DND-41 (cell line): ENCODE measurements at regions not wholly inside any gene's neighbourhood (a gene's known extent, or its start where the extent isn't known, plus 50 kb on each side); places are given as distances from the start of the nearest gene placed in this dataset.
"Not testable (repeated sequence)": the region's sequence is repeated elsewhere in the genome, so short reads cannot be mapped to it uniquely, and the experiment has no call there.

Source experiments
- ATAC-seq: fragments of 200-7000 bp; cut with Tn5 transposase; 3 replicates; pipeline ENCODE4 v1.9.1; 2021; ENCODE audit warnings: low read depth; ENCODE audit not compliant: insufficient read depth
- DNase-seq: peaks from one replicate; pipeline ENCODE4 v3.0.0-alpha.2; 2020
- H2AFZ ChIP-seq: 2 replicates; pipeline ENCODE4 v1.6.0; 2012; ENCODE audit warnings: low read depth, low read length
- H3K27ac ChIP-seq: 2 replicates; pipeline ENCODE4 v1.5.1; 2012; ENCODE audit warnings: low read length, inconsistent platforms
- H3K27me3 ChIP-seq: fragments of 200-600 bp; sonication (generic); 2 replicates; pipeline ENCODE4 v1.6.0; 2012; ENCODE audit warnings: low read length, mild to moderate bottlenecking, inconsistent platforms; ENCODE audit not compliant: insufficient read depth, poor library complexity
- H3K36me3 ChIP-seq: 2 replicates; pipeline ENCODE4 v1.5.1; 2012; ENCODE audit warnings: low read length, inconsistent platforms; ENCODE audit not compliant: insufficient read depth
- H3K4me1 ChIP-seq: 2 replicates; pipeline ENCODE4 v1.5.1; 2012; ENCODE audit warnings: mild to moderate bottlenecking, low read length; ENCODE audit not compliant: insufficient read depth
- H3K4me2 ChIP-seq: 2 replicates; pipeline ENCODE4 v1.6.0; 2012; ENCODE audit warnings: mild to moderate bottlenecking, moderate library complexity, low read length, inconsistent platforms; ENCODE audit not compliant: insufficient read depth
- H3K4me3 ChIP-seq, 2 experiments: fragments of 200-600 bp in 1 of 2; shearing (Covaris generic) in 1 of 2; 2 replicates each; pipeline ENCODE4 v1.5.1; 2012 to 2016; ENCODE audit warnings: inconsistent platforms in 2 of 2, low read length in 2 of 2, mild to moderate bottlenecking in 2 of 2, low read depth in 1 of 2, moderate library complexity in 1 of 2
- H3K79me2 ChIP-seq: 2 replicates; pipeline ENCODE4 v1.6.0; 2012; ENCODE audit warnings: low read length, inconsistent platforms; ENCODE audit not compliant: insufficient read depth
- H3K9ac ChIP-seq: 2 replicates; pipeline ENCODE4 v1.6.0; 2012; ENCODE audit warnings: low read depth, mild to moderate bottlenecking, inconsistent platforms, low read length, moderate library complexity
- H3K9me3 ChIP-seq: 2 replicates; pipeline ENCODE4 v1.5.1; 2012; ENCODE audit warnings: low read length, moderate library complexity, mild to moderate bottlenecking, inconsistent platforms; ENCODE audit not compliant: insufficient read depth, severe bottlenecking
- H4K20me1 ChIP-seq: 2 replicates; pipeline ENCODE4 v1.6.0; 2012; ENCODE audit warnings: low read length; ENCODE audit not compliant: insufficient read depth
- EZH2 ChIP-seq: IDR thresholded peaks from 3 replicates; pipeline ENCODE4 v1.6.1; 2012; ENCODE audit warnings: borderline replicate concordance, low read depth, mild to moderate bottlenecking, moderate library complexity, low read length, inconsistent platforms; ENCODE audit not compliant: severe bottlenecking
- TF ChIP-seq, protein P1 (sequence below): IDR thresholded peaks from 2 replicates; pipeline ENCODE4 v1.5.1; 2012; ENCODE audit warnings: borderline replicate concordance, low read length, moderate library complexity, mild to moderate bottlenecking; ENCODE audit not compliant: poor library complexity, severe bottlenecking; ENCODE audit errors: extremely low read depth

DNA sequence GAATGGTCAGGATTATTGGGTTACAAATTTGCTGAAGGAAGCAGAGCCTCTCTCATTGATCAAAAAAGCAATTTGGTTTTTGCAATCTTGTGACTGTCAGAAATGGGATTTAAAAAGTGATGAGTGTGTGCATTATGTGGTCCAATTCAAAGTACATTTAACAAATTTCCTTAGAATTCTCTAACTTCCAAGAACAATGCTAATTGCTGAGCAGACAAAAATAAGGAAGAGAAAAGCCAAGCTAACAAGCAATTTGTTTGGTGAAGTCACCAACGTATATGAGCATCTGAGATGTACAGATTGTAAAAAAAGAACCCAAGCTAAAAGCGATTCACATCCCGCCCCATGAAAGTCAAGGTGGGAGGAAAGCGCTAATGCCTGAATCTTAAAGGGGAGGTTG lies 1643.9 kb downstream of the CDH8 start:
- Histone ChIP-seq H4K20me1 (no peaks in the 10 kb centered on the region), H3K4me3 (no peak overlapping the region), H3K79me2 (no peaks in the 10 kb centered on the region), H3K27me3 (no peaks in the 10 kb centered on the region), H3K4me2 (no peak overlapping the region), H3K36me3 (no peaks in the 10 kb centered on the region), H3K9me3 (no peaks in the 10 kb centered on the region), H3K27ac (no peak overlapping the region), H3K4me1 (no peaks in the 10 kb centered on the region), H3K9ac (no peak overlapping the region), H2AFZ (no peak overlapping the region)
- ATAC-seq (no peak), DNase-seq (no peak)
- TF ChIP-seq EZH2 = no peak
- TF ChIP-seq, protein P1, sequence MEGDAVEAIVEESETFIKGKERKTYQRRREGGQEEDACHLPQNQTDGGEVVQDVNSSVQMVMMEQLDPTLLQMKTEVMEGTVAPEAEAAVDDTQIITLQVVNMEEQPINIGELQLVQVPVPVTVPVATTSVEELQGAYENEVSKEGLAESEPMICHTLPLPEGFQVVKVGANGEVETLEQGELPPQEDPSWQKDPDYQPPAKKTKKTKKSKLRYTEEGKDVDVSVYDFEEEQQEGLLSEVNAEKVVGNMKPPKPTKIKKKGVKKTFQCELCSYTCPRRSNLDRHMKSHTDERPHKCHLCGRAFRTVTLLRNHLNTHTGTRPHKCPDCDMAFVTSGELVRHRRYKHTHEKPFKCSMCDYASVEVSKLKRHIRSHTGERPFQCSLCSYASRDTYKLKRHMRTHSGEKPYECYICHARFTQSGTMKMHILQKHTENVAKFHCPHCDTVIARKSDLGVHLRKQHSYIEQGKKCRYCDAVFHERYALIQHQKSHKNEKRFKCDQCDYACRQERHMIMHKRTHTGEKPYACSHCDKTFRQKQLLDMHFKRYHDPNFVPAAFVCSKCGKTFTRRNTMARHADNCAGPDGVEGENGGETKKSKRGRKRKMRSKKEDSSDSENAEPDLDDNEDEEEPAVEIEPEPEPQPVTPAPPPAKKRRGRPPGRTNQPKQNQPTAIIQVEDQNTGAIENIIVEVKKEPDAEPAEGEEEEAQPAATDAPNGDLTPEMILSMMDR = no peak

DNA sequence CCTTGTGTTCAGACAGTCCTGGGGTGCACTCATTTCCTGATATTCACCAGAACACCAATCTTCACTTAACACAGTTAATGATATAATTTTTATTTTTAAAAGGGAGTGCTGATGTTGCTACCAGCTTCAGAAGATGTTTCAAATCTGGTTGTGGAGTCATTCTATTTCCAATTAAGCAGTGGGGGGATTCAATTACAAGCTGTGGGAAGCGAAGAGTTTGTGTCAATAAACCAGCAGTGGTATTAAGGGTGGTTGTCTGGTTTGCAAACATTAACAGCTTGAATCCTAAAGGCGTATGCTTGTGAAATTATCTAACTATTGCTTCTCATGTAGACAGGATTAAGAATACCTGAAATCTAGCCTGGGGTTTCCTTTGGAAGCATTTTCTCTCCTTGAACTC lies 1637.5 kb upstream of the GOT2 start:
- Histone ChIP-seq H3K27me3 (no peaks in the 10 kb centered on the region), H2AFZ (no peak overlapping the region)
- DNase-seq = no peak

DNA sequence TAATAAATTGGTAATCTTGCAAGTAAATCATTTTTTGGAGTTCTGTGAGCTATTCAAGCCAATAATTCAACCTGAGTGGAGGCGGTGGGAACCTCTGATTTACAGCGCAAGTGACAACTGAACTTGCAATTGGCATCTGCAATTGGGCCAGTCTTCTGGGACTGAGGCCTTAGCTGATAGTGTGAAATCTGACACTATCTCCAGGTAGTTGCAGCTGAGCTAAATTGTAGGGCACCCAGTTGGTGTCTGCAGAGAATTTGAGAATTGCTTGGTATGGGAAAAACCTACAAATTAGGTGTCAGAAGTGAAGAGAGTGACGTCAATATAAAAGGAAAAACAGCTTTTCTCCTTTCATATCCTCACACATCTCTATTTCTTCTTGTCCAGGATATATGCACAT lies 1633.6 kb upstream of the GOT2 start:
- Histone ChIP-seq H3K9me3 (no peaks in the 10 kb centered on the region), H4K20me1 (no peaks in the 10 kb centered on the region), H2AFZ (no peak overlapping the region), H3K36me3 (no peaks in the 10 kb centered on the region), H3K4me1 (no peaks in the 10 kb centered on the region), H3K27ac (no peak overlapping the region), H3K27me3 (no peaks in the 10 kb centered on the region), H3K9ac (no peak overlapping the region), H3K4me3 (no peak overlapping the region), H3K79me2 (no peaks in the 10 kb centered on the region), H3K4me2 (no peak overlapping the region)
- ATAC-seq = no peak
- TF ChIP-seq, protein P1 = no peak
- no peak for TF ChIP-seq EZH2
- no peak for DNase-seq

More for the DNA sequence above, 1637.5 kb upstream of the GOT2 start:
- Histone ChIP-seq H3K4me2 (no peak overlapping the region), H3K27ac (no peak overlapping the region), H4K20me1 (no peaks in the 10 kb centered on the region), H3K4me1 (no peaks in the 10 kb centered on the region), H3K36me3 (no peaks in the 10 kb centered on the region), H3K4me3 (no peak overlapping the region), H3K79me2 (no peaks in the 10 kb centered on the region), H3K9ac (no peak overlapping the region), H3K9me3 (no peaks in the 10 kb centered on the region)
- no peak for TF ChIP-seq EZH2
- TF ChIP-seq, protein P1 = no peak
- no peak for ATAC-seq

GRCh38 chr16:60363566-60363965 lies 1629.5 kb upstream of the GOT2 start:
- H3K4me2 ChIP-seq = no peak overlapping the region
- TF ChIP-seq, protein P1 = no peak
- no peak for TF ChIP-seq EZH2
- no peaks in the 10 kb centered on the region for H3K27me3 ChIP-seq
- H3K4me1 ChIP-seq = no peaks in the 10 kb centered on the region
- no peaks in the 10 kb centered on the region for H3K79me2 ChIP-seq
- H3K4me3 ChIP-seq = no peak overlapping the region
- no peaks in the 10 kb centered on the region for H4K20me1 ChIP-seq
- no peak overlapping the region for H2AFZ ChIP-seq
- DNase-seq = no peak
- no peak overlapping the region for H3K27ac ChIP-seq
- no peaks in the 10 kb centered on the region for H3K36me3 ChIP-seq
- no peaks in the 10 kb centered on the region for H3K9me3 ChIP-seq
- ATAC-seq = no peak
- no peak overlapping the region for H3K9ac ChIP-seq

DNA sequence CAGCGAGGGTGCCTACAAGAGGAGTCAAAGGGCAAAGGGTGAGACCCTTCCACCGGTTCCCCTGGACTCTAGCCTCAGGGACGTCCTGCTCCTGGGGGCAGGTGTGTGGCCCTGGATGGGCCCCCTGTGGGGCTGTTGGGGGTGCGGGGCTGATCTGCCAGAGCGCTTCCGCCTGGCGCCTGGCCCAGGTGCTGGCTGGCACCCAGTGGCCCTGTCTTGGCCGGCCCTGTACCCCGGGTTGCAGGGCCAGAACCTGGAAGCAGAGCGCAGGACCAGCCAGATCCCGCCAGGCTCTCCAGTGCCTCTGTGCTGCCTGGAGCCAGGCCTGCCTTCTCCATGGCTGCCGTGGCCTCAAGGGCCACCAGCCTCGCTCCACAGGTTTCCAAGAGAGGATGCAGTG lies 1625.8 kb upstream of the GOT2 start:
- H3K36me3 ChIP-seq, H3K9ac ChIP-seq, ATAC-seq, H3K9me3 ChIP-seq, H3K27me3 ChIP-seq, H3K4me3 ChIP-seq, H3K27ac ChIP-seq, H2AFZ ChIP-seq, H3K4me1 ChIP-seq, DNase-seq, H3K4me2 ChIP-seq, H4K20me1 ChIP-seq, H3K79me2 ChIP-seq: not testable (repeated sequence)
